ENCODE measurements at regions not wholly inside any gene's neighbourhood (a gene's known extent, or its start where the extent isn't known, plus 50 kb on each side); places are given as distances from the start of the nearest gene placed in this dataset.

GRCh38 chrX:39725928-39726619 is 371.7 kb downstream of the BCOR start:
- TF ChIP-seq, protein P1, sequence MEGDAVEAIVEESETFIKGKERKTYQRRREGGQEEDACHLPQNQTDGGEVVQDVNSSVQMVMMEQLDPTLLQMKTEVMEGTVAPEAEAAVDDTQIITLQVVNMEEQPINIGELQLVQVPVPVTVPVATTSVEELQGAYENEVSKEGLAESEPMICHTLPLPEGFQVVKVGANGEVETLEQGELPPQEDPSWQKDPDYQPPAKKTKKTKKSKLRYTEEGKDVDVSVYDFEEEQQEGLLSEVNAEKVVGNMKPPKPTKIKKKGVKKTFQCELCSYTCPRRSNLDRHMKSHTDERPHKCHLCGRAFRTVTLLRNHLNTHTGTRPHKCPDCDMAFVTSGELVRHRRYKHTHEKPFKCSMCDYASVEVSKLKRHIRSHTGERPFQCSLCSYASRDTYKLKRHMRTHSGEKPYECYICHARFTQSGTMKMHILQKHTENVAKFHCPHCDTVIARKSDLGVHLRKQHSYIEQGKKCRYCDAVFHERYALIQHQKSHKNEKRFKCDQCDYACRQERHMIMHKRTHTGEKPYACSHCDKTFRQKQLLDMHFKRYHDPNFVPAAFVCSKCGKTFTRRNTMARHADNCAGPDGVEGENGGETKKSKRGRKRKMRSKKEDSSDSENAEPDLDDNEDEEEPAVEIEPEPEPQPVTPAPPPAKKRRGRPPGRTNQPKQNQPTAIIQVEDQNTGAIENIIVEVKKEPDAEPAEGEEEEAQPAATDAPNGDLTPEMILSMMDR (IDR thresholded peaks at IDR 0.05): no peak
- TF ChIP-seq POLR2A (IDR thresholded peaks at IDR 0.05) (no peak), EP300 (IDR thresholded peaks at IDR 0.05; ENCODE audit: low read depth) (no peak)

All from transverse colon (tissue), 3 donors.